ENCODE measurements at regions not wholly inside any gene's neighbourhood (a gene's known extent, or its start where the extent isn't known, plus 50 kb on each side); places are given as distances from the start of the nearest gene placed in this dataset.

- Histone ChIP-seq H3K9me3 (replicated peaks) (peaks cover 19% of the 10 kb centered on the region), H3K27ac (replicated peaks) (no peak overlapping the region), H3K4me1 (no peaks in the 10 kb centered on the region), H3K36me3 (no peaks in the 10 kb centered on the region), H3K27me3 (ENCODE audit: low read depth) (no peaks in the 10 kb centered on the region), H3K4me3 (no peak overlapping the region)
- TF ChIP-seq CTCF (IDR thresholded peaks at IDR 0.05; ENCODE audit: borderline replicate concordance), result no peak
- intact Hi-C loops (cut with micrococcal nuclease), result no loop called here
- DNase-seq, result no peak
Observed at GRCh38 chr9:22363421-22363887, 83.2 kb upstream of the DMRTA1 start.

- intact Hi-C loops (cut with micrococcal nuclease), result no loop called here
- Histone ChIP-seq H3K4me1 (no peaks in the 10 kb centered on the region), H3K9me3 (replicated peaks) (peaks cover 7% of the 10 kb centered on the region), H3K27ac (replicated peaks) (no peak overlapping the region), H3K36me3 (no peaks in the 10 kb centered on the region), H3K27me3 (ENCODE audit: low read depth) (no peaks in the 10 kb centered on the region), H3K4me3 (no peak overlapping the region)
- no peak for DNase-seq
- no peak for TF ChIP-seq CTCF (IDR thresholded peaks at IDR 0.05; ENCODE audit: borderline replicate concordance)
Observed at GRCh38 chr9:22373636-22374035, 73.0 kb upstream of the DMRTA1 start.

- Histone ChIP-seq H3K4me1 (no peaks in the 10 kb centered on the region), H3K27ac (replicated peaks) (no peak overlapping the region), H3K27me3 (ENCODE audit: low read depth) (no peaks in the 10 kb centered on the region), H3K4me3 (no peak overlapping the region), H3K36me3 (no peaks in the 10 kb centered on the region), H3K9me3 (replicated peaks) (peaks cover 3% of the 10 kb centered on the region)
- no peak for TF ChIP-seq CTCF (IDR thresholded peaks at IDR 0.05; ENCODE audit: borderline replicate concordance)
- DNase-seq, result no peak
- intact Hi-C loops (cut with micrococcal nuclease), result no loop called here
Observed at GRCh38 chr9:22374051-22374450, 72.6 kb upstream of the DMRTA1 start.

- Histone ChIP-seq H3K36me3 (no peaks in the 10 kb centered on the region), H3K4me1 (no peaks in the 10 kb centered on the region), H3K27ac (replicated peaks) (no peak overlapping the region), H3K27me3 (ENCODE audit: low read depth) (no peaks in the 10 kb centered on the region), H3K4me3 (no peak overlapping the region), H3K9me3 (replicated peaks) (no peaks in the 10 kb centered on the region)
- no peak for DNase-seq
- TF ChIP-seq CTCF (IDR thresholded peaks at IDR 0.05; ENCODE audit: borderline replicate concordance), result no peak
- intact Hi-C loops (cut with micrococcal nuclease), result no loop called here
Observed at GRCh38 chr9:22379272-22379671, 67.4 kb upstream of the DMRTA1 start.

- intact Hi-C loops (cut with micrococcal nuclease), result no loop called here
- Histone ChIP-seq H3K27me3 (ENCODE audit: low read depth) (no peaks in the 10 kb centered on the region), H3K36me3 (no peaks in the 10 kb centered on the region), H3K9me3 (replicated peaks) (no peaks in the 10 kb centered on the region), H3K27ac (replicated peaks) (no peak overlapping the region), H3K4me1 (no peaks in the 10 kb centered on the region), H3K4me3 (no peak overlapping the region)
- no peak for TF ChIP-seq CTCF (IDR thresholded peaks at IDR 0.05; ENCODE audit: borderline replicate concordance)
- no peak for DNase-seq
Observed at GRCh38 chr9:22381170-22381569, 65.5 kb upstream of the DMRTA1 start.

GRCh38 chr9:22382331-22382730, 64.3 kb upstream of the DMRTA1 start:
- intact Hi-C loops (cut with micrococcal nuclease), result no loop called here
- DNase-seq, result no peak
- no peak for TF ChIP-seq CTCF (IDR thresholded peaks at IDR 0.05; ENCODE audit: borderline replicate concordance)
- Histone ChIP-seq H3K9me3 (replicated peaks) (no peaks in the 10 kb centered on the region), H3K4me1 (no peaks in the 10 kb centered on the region), H3K27me3 (ENCODE audit: low read depth) (no peaks in the 10 kb centered on the region), H3K4me3 (no peak overlapping the region), H3K36me3 (no peaks in the 10 kb centered on the region), H3K27ac (replicated peaks) (no peak overlapping the region)

Measured in left ventricle myocardium inferior (tissue), 1 donor.